B cell (primary cell): ENCODE measurements at regions not wholly inside any gene's neighbourhood (a gene's known extent, or its start where the extent isn't known, plus 50 kb on each side); places are given as distances from the start of the nearest gene placed in this dataset.

Experiments
- ATAC-seq: fragments of 200-7000 bp; cut with Tn5 transposase; one replicate; pipeline ENCODE4 v1.10.0; 2021; ENCODE audit warnings: low read depth, mild to moderate bottlenecking, moderate number of reproducible peaks, moderate library complexity
- CTCF ChIA-PET: fragments of 350-600 bp; sonication (Branson Sonifier 250); formaldehyde crosslinking; loops from one replicate; lab custom pipeline; 2021; ENCODE audit warnings: antibody characterized with exemption, inconsistent platforms; lab: Charles Lee
- POLR2A ChIA-PET: fragments of 350-600 bp; sonication (Branson Sonifier 250); formaldehyde crosslinking; loops from one replicate; lab custom pipeline; 2021; ENCODE audit warnings: antibody characterized with exemption; lab: Charles Lee
- DNase-seq: peaks from one replicate; pipeline ENCODE4 v3.0.0; 2013
- H2AFZ ChIP-seq: 2 replicates; pipeline ENCODE4 v1.6.1; 2012; ENCODE audit warnings: mild to moderate bottlenecking, low read depth, low read length; ENCODE audit not compliant: insufficient read depth, poor library complexity, severe bottlenecking
- H3K27ac ChIP-seq, 2 donors: 1 replicate in 1 of 2; 2 replicates in 1 of 2; pipeline ENCODE4 v1.5.1; 2012 to 2013; ENCODE audit warnings: low read length in 2 of 2, mild to moderate bottlenecking in 2 of 2, moderate library complexity in 1 of 2
- H3K27me3 ChIP-seq, 4 experiments: fragments of 200-600 bp in 1 of 4; sonication (generic) in 1 of 4; replicated peaks in 1 of 4; 1 replicate in 2 of 4; 2 replicates in 2 of 4; pipeline versions ENCODE4 v1.6.1 to v1.7.0; 2013 to 2016; ENCODE audit warnings: low read length in 3 of 4, mild to moderate bottlenecking in 2 of 4, mixed read lengths in 1 of 4, moderate library complexity in 1 of 4; ENCODE audit not compliant: insufficient read depth in 4 of 4, control insufficient read depth in 3 of 4; ENCODE audit errors: control extremely low read depth in 1 of 4
- H3K36me3 ChIP-seq, 2 experiments: replicated peaks in 1 of 2; 1 replicate in 1 of 2; 2 replicates in 1 of 2; pipeline versions ENCODE4 v1.6.1 to v1.7.1; 2013; ENCODE audit warnings: low read length in 1 of 2; ENCODE audit not compliant: insufficient read depth in 2 of 2, control insufficient read depth in 1 of 2; ENCODE audit errors: control extremely low read depth in 1 of 2, extremely low read depth in 1 of 2
- H3K4me1 ChIP-seq, 2 donors: fragments of 200-600 bp in 1 of 2; sonication (generic) in 1 of 2; 1 replicate in 1 of 2; 2 replicates in 1 of 2; pipeline versions ENCODE4 v1.5.1 to v1.6.1; 2013 to 2017; ENCODE audit warnings: low read length in 2 of 2; ENCODE audit not compliant: control insufficient read depth in 2 of 2, insufficient read depth in 2 of 2
- H3K4me2 ChIP-seq: replicated peaks from 2 replicates; pipeline ENCODE3; 2012; ENCODE audit warnings: mild to moderate bottlenecking, low read depth, low read length; ENCODE audit not compliant: poor library complexity, severe bottlenecking
- H3K4me3 ChIP-seq, 5 experiments: fragments of 200-600 bp in 1 of 5; sonication (generic) in 1 of 5; 1 replicate in 3 of 5; 2 replicates in 2 of 5; pipeline versions ENCODE4 v1.5.1 to v1.7.0; 2011 to 2016; ENCODE audit warnings: low read length in 4 of 5, mild to moderate bottlenecking in 4 of 5, low read depth in 2 of 5, control low read depth in 1 of 5, moderate library complexity in 1 of 5; ENCODE audit not compliant: insufficient read depth in 1 of 5; ENCODE audit errors: control extremely low read depth in 1 of 5, extremely low read depth in 1 of 5
- H3K79me2 ChIP-seq: fragments of 200-600 bp; sonication (generic); one replicate; pipeline ENCODE4 v1.6.0; 2016; ENCODE audit warnings: low read length; ENCODE audit not compliant: control insufficient read depth, insufficient read depth
- H3K9ac ChIP-seq: fragments of 200-600 bp; sonication (generic); 2 replicates; pipeline ENCODE4 v1.6.1; 2017; ENCODE audit warnings: mild to moderate bottlenecking, low read length, moderate library complexity
- H3K9me3 ChIP-seq, 3 donors: one replicate each; pipeline versions ENCODE4 v1.6.1 to v1.7.1; 2013; ENCODE audit warnings: low read length in 2 of 3; ENCODE audit not compliant: control insufficient read depth in 2 of 3, insufficient read depth in 1 of 3; ENCODE audit errors: control extremely low read depth in 1 of 3
- H4K20me1 ChIP-seq: 2 replicates; pipeline ENCODE4 v1.6.0; 2012; ENCODE audit warnings: mild to moderate bottlenecking, low read length; ENCODE audit not compliant: insufficient read depth, control insufficient read depth, poor library complexity, severe bottlenecking
- H3K27ac Mint-ChIP-seq: one replicate; pipeline ENCODE4 v1.8.0; 2021; ENCODE audit warnings: mixed read lengths
- H3K27me3 Mint-ChIP-seq: one replicate; pipeline ENCODE4 v1.8.0; 2021; ENCODE audit warnings: mixed read lengths
- H3K4me1 Mint-ChIP-seq: one replicate; pipeline ENCODE4 v1.8.0; 2021; ENCODE audit warnings: mixed read lengths
- H3K4me3 Mint-ChIP-seq: one replicate; pipeline ENCODE4 v1.8.0; 2021; ENCODE audit warnings: mixed read lengths
- H3K9me3 Mint-ChIP-seq: one replicate; pipeline ENCODE4 v1.8.0; 2022; ENCODE audit warnings: mixed read lengths; ENCODE audit not compliant: insufficient read depth
- EZH2 ChIP-seq: IDR thresholded peaks from 2 replicates; pipeline ENCODE4 v1.6.1; 2012; ENCODE audit warnings: borderline replicate concordance, low read depth, mild to moderate bottlenecking, moderate library complexity, low read length; ENCODE audit not compliant: insufficient read depth, poor library complexity, severe bottlenecking
- WGBS: methylation state at CpG from one replicate; pipeline ENCODE4 v1.1.5; 2013; ENCODE audit warnings: missing lambda C conversion rate; ENCODE audit not compliant: insufficient coverage; 5-methylcytosine and 5-hydroxymethylcytosine counted together
- intact Hi-C: fragments of 100-400 bp; cut with micrococcal nuclease; formaldehyde crosslinking; loops from one replicate; pipeline ENCODE4 v1.10.0; 2022
- TF ChIP-seq, protein P1 (sequence below): fragments of 200-600 bp; IDR thresholded peaks from one replicate; pipeline ENCODE4 v1.8.0; 2022; ENCODE audit warnings: antibody characterized with exemption, mild to moderate bottlenecking

DNA sequence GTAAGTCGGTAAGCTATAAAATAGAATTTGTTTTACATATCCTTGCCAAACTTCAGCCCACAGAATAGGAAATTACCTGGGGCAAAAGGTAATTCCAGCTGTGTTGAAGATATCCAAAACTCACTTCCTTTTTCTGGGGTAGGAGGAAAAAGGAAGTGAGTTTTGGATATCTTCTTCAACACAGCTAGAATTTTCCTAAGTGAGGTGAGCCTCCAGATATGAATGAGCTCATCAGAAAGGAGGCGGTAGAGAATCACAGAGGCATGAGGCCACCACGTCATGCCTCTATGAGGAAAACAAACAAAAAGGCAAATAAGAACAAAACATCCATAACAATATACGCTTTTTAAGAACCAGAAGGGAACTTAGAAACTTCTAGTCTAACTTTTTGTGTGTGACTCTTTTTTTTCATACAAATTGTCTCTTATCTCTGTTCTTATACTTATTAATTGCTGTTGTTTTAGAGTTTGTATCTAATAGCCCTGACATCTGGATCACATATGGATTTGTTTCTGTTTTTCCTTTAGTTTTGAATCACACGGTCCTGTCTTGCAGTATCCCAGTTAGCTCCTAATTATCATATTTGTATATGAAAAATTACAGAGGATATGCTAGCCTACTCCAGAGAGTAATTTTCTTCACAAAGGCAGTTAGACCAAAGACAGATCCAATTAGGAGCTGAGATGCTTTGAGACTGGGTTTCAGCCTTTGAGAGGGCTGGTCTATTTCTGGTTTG is 104.5 kb downstream of the RBM43 start:
- POLR2A ChIA-PET = no interaction called here
- no peaks in the 10 kb centered on the region for H3K27me3 ChIP-seq
- CTCF ChIA-PET = no interaction called here
- no peaks in the 10 kb centered on the region for H3K36me3 ChIP-seq
- Mint-ChIP-seq H3K9me3 (no peaks in the 10 kb centered on the region), H3K4me1 (no peaks in the 10 kb centered on the region), H3K4me3 (no peak overlapping the region), H3K27ac (no peak overlapping the region), H3K27me3 (peaks cover 8% of the 10 kb centered on the region)
- no peak for ATAC-seq
- no peaks in the 10 kb centered on the region for H3K4me1 ChIP-seq
- H3K9ac ChIP-seq = no peak overlapping the region
- H3K9me3 ChIP-seq = no peaks in the 10 kb centered on the region
- no peak overlapping the region for H3K4me2 ChIP-seq
- intact Hi-C loops = no loop called here
- WGBS = 40% methylated on average over 2 of the region's 5 CpGs
- no peak for TF ChIP-seq EZH2
- TF ChIP-seq, protein P1, sequence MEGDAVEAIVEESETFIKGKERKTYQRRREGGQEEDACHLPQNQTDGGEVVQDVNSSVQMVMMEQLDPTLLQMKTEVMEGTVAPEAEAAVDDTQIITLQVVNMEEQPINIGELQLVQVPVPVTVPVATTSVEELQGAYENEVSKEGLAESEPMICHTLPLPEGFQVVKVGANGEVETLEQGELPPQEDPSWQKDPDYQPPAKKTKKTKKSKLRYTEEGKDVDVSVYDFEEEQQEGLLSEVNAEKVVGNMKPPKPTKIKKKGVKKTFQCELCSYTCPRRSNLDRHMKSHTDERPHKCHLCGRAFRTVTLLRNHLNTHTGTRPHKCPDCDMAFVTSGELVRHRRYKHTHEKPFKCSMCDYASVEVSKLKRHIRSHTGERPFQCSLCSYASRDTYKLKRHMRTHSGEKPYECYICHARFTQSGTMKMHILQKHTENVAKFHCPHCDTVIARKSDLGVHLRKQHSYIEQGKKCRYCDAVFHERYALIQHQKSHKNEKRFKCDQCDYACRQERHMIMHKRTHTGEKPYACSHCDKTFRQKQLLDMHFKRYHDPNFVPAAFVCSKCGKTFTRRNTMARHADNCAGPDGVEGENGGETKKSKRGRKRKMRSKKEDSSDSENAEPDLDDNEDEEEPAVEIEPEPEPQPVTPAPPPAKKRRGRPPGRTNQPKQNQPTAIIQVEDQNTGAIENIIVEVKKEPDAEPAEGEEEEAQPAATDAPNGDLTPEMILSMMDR = no peak
- no peaks in the 10 kb centered on the region for H4K20me1 ChIP-seq
- H3K79me2 ChIP-seq = no peaks in the 10 kb centered on the region
- no peak overlapping the region for H3K27ac ChIP-seq
- H3K4me3 ChIP-seq = no peak overlapping the region
- no peak overlapping the region for H2AFZ ChIP-seq
- DNase-seq = no peak

DNA sequence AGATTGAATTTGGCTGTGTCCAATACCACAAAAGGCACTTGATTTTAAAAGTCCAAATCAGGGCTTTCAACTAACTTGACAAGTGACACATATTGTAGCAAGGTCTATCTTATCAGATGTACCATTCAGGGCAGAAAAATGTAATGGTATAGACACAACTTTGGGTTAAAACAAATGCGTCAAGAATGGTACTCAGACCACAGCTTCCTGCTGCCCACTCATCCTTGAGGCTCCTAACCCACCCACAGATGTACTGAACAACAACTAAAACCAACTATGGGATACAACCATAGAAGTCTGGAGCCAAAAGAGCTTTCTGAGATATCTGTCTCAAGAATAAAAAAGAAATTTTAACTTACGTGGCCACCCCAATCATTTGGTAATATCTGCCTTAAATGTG is 105.2 kb downstream of the RBM43 start:
- Histone ChIP-seq H3K4me2 (no peak overlapping the region), H3K27ac (no peak overlapping the region), H3K79me2 (no peaks in the 10 kb centered on the region), H3K9ac (no peak overlapping the region), H3K36me3 (no peaks in the 10 kb centered on the region), H2AFZ (no peak overlapping the region), H4K20me1 (no peaks in the 10 kb centered on the region), H3K4me1 (no peaks in the 10 kb centered on the region), H3K4me3 (no peak overlapping the region), H3K9me3 (no peaks in the 10 kb centered on the region), H3K27me3 (no peaks in the 10 kb centered on the region)
- intact Hi-C loops = no loop called here
- TF ChIP-seq, protein P1 = no peak
- no peak for TF ChIP-seq EZH2
- no peaks in the 10 kb centered on the region for H3K4me1 Mint-ChIP-seq
- H3K27me3 Mint-ChIP-seq = peaks cover 8% of the 10 kb centered on the region
- no peaks in the 10 kb centered on the region for H3K9me3 Mint-ChIP-seq
- POLR2A ChIA-PET = no interaction called here
- H3K4me3 Mint-ChIP-seq = no peak overlapping the region
- ATAC-seq (no peak), DNase-seq (no peak)
- CTCF ChIA-PET = no interaction called here
- no peak overlapping the region for H3K27ac Mint-ChIP-seq
- whole genome bisulfite sequencing = 71% methylated on average over 1 of the region's 2 CpGs
